Neural cell (in vitro differentiated cells): ENCODE measurements at regions not wholly inside any gene's neighbourhood (a gene's known extent, or its start where the extent isn't known, plus 50 kb on each side); places are given as distances from the start of the nearest gene placed in this dataset.

Experiments
- H2AFZ ChIP-seq: fragments of 200-600, 300-800 bp; sonication (generic), shearing (Covaris generic); 2 replicates; pipeline ENCODE4 v1.6.0; 2014; ENCODE audit warnings: low read depth, mild to moderate bottlenecking, antibody characterized with exemption, low read length, moderate library complexity
- H3F3A ChIP-seq: fragments of 200-600 bp; shearing (Covaris generic); 2 replicates; pipeline ENCODE4 v1.6.1; 2016; ENCODE audit warnings: mild to moderate bottlenecking, moderate library complexity, mixed read lengths, antibody characterized with exemption, low read length; ENCODE audit not compliant: insufficient read depth, poor library complexity, severe bottlenecking
- H3K27ac ChIP-seq: fragments of 200-600, 300-800 bp; sonication (generic), shearing (Covaris generic); 2 replicates; pipeline ENCODE4 v1.5.1; 2014; ENCODE audit warnings: mild to moderate bottlenecking, low read length, moderate library complexity
- H3K27me3 ChIP-seq: fragments of 300-800, 200-600 bp; sonication (generic), shearing (Covaris generic); 2 replicates; pipeline ENCODE4 v1.6.0; 2014; ENCODE audit warnings: mild to moderate bottlenecking, low read depth, low read length, moderate library complexity; ENCODE audit not compliant: insufficient read depth
- H3K36me3 ChIP-seq: fragments of 300-800, 200-600 bp; sonication (generic), shearing (Covaris generic); 2 replicates; pipeline ENCODE4 v1.5.1; 2014; ENCODE audit warnings: mild to moderate bottlenecking, antibody characterized with exemption, low read length, moderate library complexity; ENCODE audit not compliant: insufficient read depth
- H3K4me2 ChIP-seq: fragments of 300-800, 200-600 bp; sonication (generic), shearing (Covaris generic); 2 replicates; pipeline ENCODE4 v1.6.0; 2014; ENCODE audit warnings: mild to moderate bottlenecking, low read length
- H3K4me3 ChIP-seq: fragments of 300-800, 200-600 bp; sonication (generic), shearing (Covaris generic); 2 replicates; pipeline ENCODE4 v1.5.1; 2014; ENCODE audit warnings: mild to moderate bottlenecking, low read length, moderate library complexity
- H3K79me2 ChIP-seq: fragments of 200-600 bp; shearing (Covaris generic); replicated peaks from 2 replicates; pipeline ENCODE4 v1.6.0; 2014; ENCODE audit warnings: mild to moderate bottlenecking, low read length, moderate library complexity; ENCODE audit not compliant: insufficient read depth
- H3K9ac ChIP-seq: fragments of 300-800, 200-600 bp; sonication (generic), shearing (Covaris generic); 2 replicates; pipeline ENCODE4 v1.6.1; 2016; ENCODE audit warnings: mild to moderate bottlenecking, low read length, mixed read lengths
- H3K9me2 ChIP-seq: fragments of 200-600 bp; shearing (Covaris generic); 2 replicates; pipeline ENCODE4 v1.6.1; 2016; ENCODE audit warnings: mild to moderate bottlenecking, low read length, mixed read lengths; ENCODE audit not compliant: insufficient read depth
- H3K9me3 ChIP-seq: fragments of 200-600, 300-800 bp; sonication (generic), shearing (Covaris generic); 2 replicates; pipeline ENCODE4 v1.6.1; 2016; ENCODE audit warnings: mild to moderate bottlenecking, mixed run types, low read length, moderate library complexity, mixed read lengths
- H4K20me1 ChIP-seq: fragments of 200-600 bp; shearing (Covaris generic); 2 replicates; pipeline ENCODE4 v1.6.1; 2016; ENCODE audit warnings: mild to moderate bottlenecking, mixed run types; ENCODE audit not compliant: insufficient read depth
- CTCF ChIP-seq: fragments of 450-650 bp; IDR thresholded peaks from 2 replicates; pipeline ENCODE4 v1.5.1; 2014; ENCODE audit warnings: antibody characterized with exemption, mild to moderate bottlenecking, moderate library complexity; ENCODE audit not compliant: poor library complexity, severe bottlenecking
- EP300 ChIP-seq: fragments of 450-650 bp; conservative IDR thresholded peaks from 2 replicates; pipeline ENCODE4 v1.6.1; 2014; ENCODE audit warnings: antibody characterized with exemption, mild to moderate bottlenecking, moderate library complexity; ENCODE audit not compliant: poor library complexity, severe bottlenecking
- EZH2 ChIP-seq: fragments of 200-600, 300-800 bp; shearing (Covaris generic), sonication (generic); IDR thresholded peaks from 2 replicates; pipeline ENCODE4 v1.6.1; 2014; ENCODE audit warnings: antibody characterized with exemption, low read length, borderline replicate concordance, mild to moderate bottlenecking; ENCODE audit not compliant: insufficient read depth, poor library complexity, severe bottlenecking
- MXI1 ChIP-seq: fragments of 450-650 bp; conservative IDR thresholded peaks from 2 replicates; pipeline ENCODE4 v1.6.1; 2014; ENCODE audit warnings: antibody characterized with exemption, mild to moderate bottlenecking; ENCODE audit not compliant: poor library complexity, severe bottlenecking
- POLR2AphosphoS5 ChIP-seq: IDR thresholded peaks from 2 replicates; pipeline ENCODE4 v1.6.1; 2012
- RAD21 ChIP-seq: fragments of 450-650 bp; conservative IDR thresholded peaks from 2 replicates; pipeline ENCODE4 v1.6.1; 2014; ENCODE audit warnings: antibody characterized with exemption, mild to moderate bottlenecking, moderate library complexity
- REST ChIP-seq: IDR thresholded peaks from 2 replicates; pipeline ENCODE4 v1.6.1; 2012; ENCODE audit warnings: borderline replicate concordance
- SMC3 ChIP-seq: fragments of 450-650 bp; conservative IDR thresholded peaks from 2 replicates; pipeline ENCODE4 v1.6.1; 2014; ENCODE audit warnings: antibody characterized with exemption, mild to moderate bottlenecking, moderate library complexity; ENCODE audit not compliant: poor library complexity
- TAF1 ChIP-seq: IDR thresholded peaks from 2 replicates; pipeline ENCODE4 v1.6.1; 2012; ENCODE audit warnings: low read depth

DNA sequence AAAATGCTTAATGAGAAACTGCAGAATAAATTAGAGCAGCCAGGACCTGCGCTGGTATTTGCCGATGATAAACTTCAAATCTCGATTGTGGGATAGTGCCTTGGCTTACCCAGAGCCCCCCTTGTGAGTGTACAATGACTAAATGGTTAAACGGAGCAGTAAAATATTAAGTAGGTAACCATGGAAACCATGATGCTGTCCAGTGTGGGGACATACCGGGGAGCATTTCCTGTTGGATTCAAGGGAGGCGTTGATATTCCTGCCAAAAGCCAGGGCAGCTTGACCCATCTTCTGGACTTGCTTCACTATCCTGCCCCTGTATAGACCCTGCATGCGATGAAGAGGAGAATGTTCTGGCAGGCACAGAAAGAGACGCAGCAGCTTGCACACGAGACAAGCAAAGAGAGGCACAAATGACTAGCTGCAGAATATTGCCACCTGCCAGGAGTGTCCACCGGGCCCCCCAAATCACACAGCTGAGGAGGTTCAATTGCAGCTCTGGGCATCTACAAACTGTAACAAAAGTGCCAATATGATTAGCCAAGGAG is 255.3 kb upstream of the TSHZ3 start:
- H3K27ac ChIP-seq: no peak overlapping the region
- no peak overlapping the region for H3K4me2 ChIP-seq
- H3F3A ChIP-seq: no peaks in the 10 kb centered on the region
- no peak overlapping the region for H3K9ac ChIP-seq
- H3K27me3 ChIP-seq: no peaks in the 10 kb centered on the region
- H3K9me3 ChIP-seq: no peaks in the 10 kb centered on the region
- no peak for TF ChIP-seq EP300
- no peak for TF ChIP-seq REST
- no peak for TF ChIP-seq MXI1
- TF ChIP-seq CTCF: no peak
- no peak overlapping the region for H2AFZ ChIP-seq
- no peak overlapping the region for H3K4me3 ChIP-seq
- no peaks in the 10 kb centered on the region for H4K20me1 ChIP-seq
- H3K36me3 ChIP-seq: no peaks in the 10 kb centered on the region
- no peaks in the 10 kb centered on the region for H3K9me2 ChIP-seq
- H3K79me2 ChIP-seq: no peaks in the 10 kb centered on the region

- H3K9me3 ChIP-seq: no peaks in the 10 kb centered on the region
- H3K79me2 ChIP-seq: no peaks in the 10 kb centered on the region
- H3K9me2 ChIP-seq: no peaks in the 10 kb centered on the region
- TF ChIP-seq EZH2 (no peak), EP300 (no peak), RAD21 (no peak), MXI1 (no peak), CTCF (no peak), SMC3 (no peak), POLR2AphosphoS5 (no peak), TAF1 (no peak), REST (no peak)
- H3K4me2 ChIP-seq: no peak overlapping the region
- no peaks in the 10 kb centered on the region for H3K27me3 ChIP-seq
- H3K4me3 ChIP-seq: no peak overlapping the region
- no peak overlapping the region for H3K9ac ChIP-seq
- H3F3A ChIP-seq: no peaks in the 10 kb centered on the region
- no peaks in the 10 kb centered on the region for H3K36me3 ChIP-seq
- no peak overlapping the region for H3K27ac ChIP-seq
- H4K20me1 ChIP-seq: no peaks in the 10 kb centered on the region
- no peak overlapping the region for H2AFZ ChIP-seq
Observed at GRCh38 chr19:31610018-31610417, 260.8 kb upstream of the TSHZ3 start.
